ENCODE measurements at regions not wholly inside any gene's neighbourhood (a gene's known extent, or its start where the extent isn't known, plus 50 kb on each side); places are given as distances from the start of the nearest gene placed in this dataset.

- no peak for DNase-seq (ENCODE audit: low spot score)
- no peak for TF ChIP-seq CTCF (IDR thresholded peaks at IDR 0.05; ENCODE audit: extremely low read depth, missing control alignments)
Measured at GRCh38 chr9:136595245-136596153, 49.7 kb upstream of the NOTCH1 start.
